ENCODE measurements at regions not wholly inside any gene's neighbourhood (a gene's known extent, or its start where the extent isn't known, plus 50 kb on each side); places are given as distances from the start of the nearest gene placed in this dataset.

GRCh38 chr1:81703391-81703755 is 97.4 kb upstream of the ADGRL2 start:
- no peak for ATAC-seq
- Histone ChIP-seq H3K9me3 (no peaks in the 10 kb centered on the region), H3K4me1 (peaks cover 0 to 20% (median 0%) of the 10 kb centered on the region in 9 donors), H3K27me3 (no peaks in the 10 kb centered on the region), H3K4me3 (no peak overlapping the region), H3K36me3 (no peaks in the 10 kb centered on the region), H3K27ac (peak overlapping the region in 1 of 10 donors; percentile 57)
- TF ChIP-seq, protein P1, sequence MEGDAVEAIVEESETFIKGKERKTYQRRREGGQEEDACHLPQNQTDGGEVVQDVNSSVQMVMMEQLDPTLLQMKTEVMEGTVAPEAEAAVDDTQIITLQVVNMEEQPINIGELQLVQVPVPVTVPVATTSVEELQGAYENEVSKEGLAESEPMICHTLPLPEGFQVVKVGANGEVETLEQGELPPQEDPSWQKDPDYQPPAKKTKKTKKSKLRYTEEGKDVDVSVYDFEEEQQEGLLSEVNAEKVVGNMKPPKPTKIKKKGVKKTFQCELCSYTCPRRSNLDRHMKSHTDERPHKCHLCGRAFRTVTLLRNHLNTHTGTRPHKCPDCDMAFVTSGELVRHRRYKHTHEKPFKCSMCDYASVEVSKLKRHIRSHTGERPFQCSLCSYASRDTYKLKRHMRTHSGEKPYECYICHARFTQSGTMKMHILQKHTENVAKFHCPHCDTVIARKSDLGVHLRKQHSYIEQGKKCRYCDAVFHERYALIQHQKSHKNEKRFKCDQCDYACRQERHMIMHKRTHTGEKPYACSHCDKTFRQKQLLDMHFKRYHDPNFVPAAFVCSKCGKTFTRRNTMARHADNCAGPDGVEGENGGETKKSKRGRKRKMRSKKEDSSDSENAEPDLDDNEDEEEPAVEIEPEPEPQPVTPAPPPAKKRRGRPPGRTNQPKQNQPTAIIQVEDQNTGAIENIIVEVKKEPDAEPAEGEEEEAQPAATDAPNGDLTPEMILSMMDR (IDR thresholded peaks at IDR 0.05) = no peak
- DNase-seq = no peak
- 52 to 57% methylated on average over 3 of the region's 3 CpGs for WGBS, 2 donors
- intact Hi-C loops (cut with DNase I) = no loop called here

GRCh38 chr1:81702903-81703302 is 97.8 kb upstream of the ADGRL2 start:
- TF ChIP-seq, protein P1 (IDR thresholded peaks at IDR 0.05) = no peak
- no peak for DNase-seq
- peaks cover 0 to 20% (median 0%) of the 10 kb centered on the region in 9 donors for H3K4me1 ChIP-seq
- no peak overlapping the region for H3K4me3 ChIP-seq
- intact Hi-C loops (cut with DNase I) = no loop called here
- WGBS, 2 donors = 86 to 93% methylated on average over 4 of the region's 4 CpGs
- no peaks in the 10 kb centered on the region for H3K36me3 ChIP-seq
- H3K27ac ChIP-seq = peak overlapping the region in 1 of 10 donors; percentile 57
- no peaks in the 10 kb centered on the region for H3K27me3 ChIP-seq
- H3K9me3 ChIP-seq = no peaks in the 10 kb centered on the region
- ATAC-seq = no peak

DNA sequence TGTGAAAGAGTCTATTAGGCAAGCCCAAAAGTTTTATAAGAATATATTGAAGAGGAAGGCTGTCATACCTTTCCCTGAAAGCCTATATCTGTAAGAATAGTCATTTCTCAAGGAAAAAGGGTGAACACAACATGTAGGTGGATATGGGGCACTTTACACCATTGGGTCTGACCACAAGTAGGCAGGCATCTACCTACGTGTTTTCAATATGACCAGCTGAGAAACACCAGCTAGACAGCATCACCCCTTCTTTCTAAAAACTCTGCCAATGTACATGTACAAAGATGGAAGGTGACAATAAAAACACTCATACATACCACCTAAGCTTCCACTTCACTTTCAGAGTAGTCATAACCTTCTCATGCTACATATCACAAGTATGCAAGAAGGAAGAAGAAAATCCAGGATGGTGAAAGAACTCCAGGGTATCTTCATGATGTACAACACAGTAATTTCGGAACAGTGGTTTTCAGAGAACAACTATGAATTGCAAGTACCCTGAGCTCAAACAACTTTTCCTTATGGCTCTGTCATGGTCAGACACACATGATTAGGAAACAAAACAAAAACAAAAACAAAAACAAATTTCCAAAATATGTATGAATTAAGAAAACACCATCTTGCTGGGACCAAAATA is 98.5 kb upstream of the ADGRL2 start:
- H3K4me1 ChIP-seq = peaks cover 0 to 20% (median 0%) of the 10 kb centered on the region in 9 donors
- intact Hi-C loops (cut with DNase I) = no loop called here
- no peak overlapping the region for H3K4me3 ChIP-seq

GRCh38 chr1:81700728-81701470 is 99.8 kb upstream of the ADGRL2 start:
- H3K27me3 ChIP-seq = no peaks in the 10 kb centered on the region
- intact Hi-C loops (cut with DNase I) = no loop called here
- ATAC-seq = no peak
- 86% methylated on average over 7 of the region's 7 CpGs for WGBS, 2 donors
- DNase-seq = no peak
- no peak overlapping the region for H3K27ac ChIP-seq
- TF ChIP-seq, protein P1 (IDR thresholded peaks at IDR 0.05) = no peak
- no peaks in the 10 kb centered on the region for H3K36me3 ChIP-seq
- peaks cover 0 to 13% (median 0%) of the 10 kb centered on the region in 9 donors for H3K4me1 ChIP-seq
- H3K9me3 ChIP-seq = no peaks in the 10 kb centered on the region
- H3K4me3 ChIP-seq = no peak overlapping the region

More for the DNA sequence above, 98.5 kb upstream of the ADGRL2 start:
- TF ChIP-seq, protein P1 (IDR thresholded peaks at IDR 0.05) = no peak
- no peaks in the 10 kb centered on the region for H3K27me3 ChIP-seq
- 95 to 100% methylated on average over 2 of the region's 2 CpGs for WGBS, 2 donors
- ATAC-seq (no peak), DNase-seq (no peak)
- H3K9me3 ChIP-seq = no peaks in the 10 kb centered on the region
- no peaks in the 10 kb centered on the region for H3K36me3 ChIP-seq
- no peak overlapping the region for H3K27ac ChIP-seq
